ENCODE measurements at regions not wholly inside any gene's neighbourhood (a gene's known extent, or its start where the extent isn't known, plus 50 kb on each side); places are given as distances from the start of the nearest gene placed in this dataset.

DNA sequence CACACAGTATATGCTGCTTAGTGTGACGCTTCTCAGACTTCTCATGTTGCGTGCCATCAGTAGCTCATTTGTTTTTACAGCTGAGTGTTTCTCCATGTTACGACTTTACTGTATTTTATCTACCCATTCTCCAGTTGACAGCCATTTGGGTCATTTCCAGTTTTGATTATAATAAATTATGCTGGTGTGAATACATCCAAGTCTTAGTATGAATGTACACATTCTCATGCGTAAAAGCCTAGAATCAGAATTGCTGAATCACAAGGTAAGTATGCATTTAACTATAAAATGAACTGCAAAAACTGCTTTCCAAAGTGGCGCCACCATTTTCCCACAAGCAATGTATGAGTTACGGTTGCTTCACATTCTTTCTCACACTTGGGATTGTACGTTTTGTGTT lies 184.2 kb upstream of the SLC35G4 start:
- 78 to 79% methylated on average over 7 of the region's 7 CpGs for WGBS, 2 experiments (ENCODE audit: low coverage in 1 of 2, low lambda C conversion rate in 2 of 2, missing lambda C conversion rate in 2 of 2)
- H4K20me1 ChIP-seq (ENCODE audit: insufficient read depth) = no peaks in the 10 kb centered on the region

DNA sequence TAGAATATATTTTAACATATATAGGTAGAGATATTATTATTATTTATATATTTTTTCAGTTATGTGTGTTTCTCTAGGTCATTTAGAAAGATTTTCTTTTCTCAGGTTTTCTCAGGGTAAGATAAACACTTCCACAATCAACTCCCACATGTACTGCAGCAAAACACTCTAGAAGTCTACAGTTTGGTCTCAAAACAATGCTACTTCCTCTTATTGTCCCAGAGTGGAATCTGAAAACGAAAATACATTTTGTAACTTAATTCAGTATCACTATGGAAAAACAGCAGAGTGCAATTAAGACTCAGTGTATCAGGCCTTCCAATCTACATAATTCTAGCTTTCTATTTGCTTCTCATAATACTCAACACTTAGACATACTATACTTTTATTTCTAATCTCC lies 190.1 kb upstream of the SLC35G4 start:
- Histone ChIP-seq H4K20me1 (ENCODE audit: insufficient read depth) (no peaks in the 10 kb centered on the region), H3K4me2 (ENCODE audit: unreplicated experiment) (no peak overlapping the region), H3K9me3 (ENCODE audit: low read depth) (no peaks in the 10 kb centered on the region), H3K4me3 (no peak overlapping the region), H3K9ac (no peak overlapping the region), H3K9me2 (ENCODE audit: insufficient read depth) (no peaks in the 10 kb centered on the region), H2AFZ (no peak overlapping the region), H3K79me2 (ENCODE audit: insufficient read depth) (no peaks in the 10 kb centered on the region), H3K36me3 (ENCODE audit: low read depth) (no peaks in the 10 kb centered on the region), H3K27ac (no peak overlapping the region), H3F3A (ENCODE audit: insufficient read depth) (no peaks in the 10 kb centered on the region), H3K27me3 (replicated peaks; ENCODE audit: insufficient read depth) (no peaks in the 10 kb centered on the region; the same call in 1 of the 2 replicates), H3K4me1 (ENCODE audit: insufficient read depth) (no peaks in the 10 kb centered on the region)
- no peak for DNase-seq
- 27 to 32% methylated on average over 1 of the region's 1 CpG for WGBS, 2 experiments (ENCODE audit: low coverage in 1 of 2, low lambda C conversion rate in 2 of 2, missing lambda C conversion rate in 2 of 2)
- TF ChIP-seq EZH2 (IDR thresholded peaks at IDR 0.05; ENCODE audit: insufficient read depth, poor library complexity, severe bottlenecking) (no peak), EZH2phosphoT487 (IDR thresholded peaks at IDR 0.05; ENCODE audit: insufficient read depth, low read depth) (no peak)
- in situ Hi-C loops (cut with MboI) = no loop called here

More for the DNA sequence above, 184.2 kb upstream of the SLC35G4 start:
- Histone ChIP-seq H3K4me2 (ENCODE audit: unreplicated experiment) (no peak overlapping the region), H3K79me2 (ENCODE audit: insufficient read depth) (no peaks in the 10 kb centered on the region), H3K27me3 (replicated peaks; ENCODE audit: insufficient read depth) (no peaks in the 10 kb centered on the region; the same call in 1 of the 2 replicates), H3K4me1 (ENCODE audit: insufficient read depth) (no peaks in the 10 kb centered on the region), H3K36me3 (ENCODE audit: low read depth) (no peaks in the 10 kb centered on the region), H2AFZ (no peak overlapping the region), H3F3A (ENCODE audit: insufficient read depth) (no peaks in the 10 kb centered on the region), H3K27ac (no peak overlapping the region), H3K4me3 (no peak overlapping the region), H3K9me2 (ENCODE audit: insufficient read depth) (no peaks in the 10 kb centered on the region), H3K9me3 (ENCODE audit: low read depth) (no peaks in the 10 kb centered on the region), H3K9ac (no peak overlapping the region)
- in situ Hi-C loops (cut with MboI) = no loop called here
- no peak for DNase-seq
- TF ChIP-seq EZH2 (IDR thresholded peaks at IDR 0.05; ENCODE audit: insufficient read depth, poor library complexity, severe bottlenecking) (no peak), EZH2phosphoT487 (IDR thresholded peaks at IDR 0.05; ENCODE audit: insufficient read depth, low read depth) (no peak)

DNA sequence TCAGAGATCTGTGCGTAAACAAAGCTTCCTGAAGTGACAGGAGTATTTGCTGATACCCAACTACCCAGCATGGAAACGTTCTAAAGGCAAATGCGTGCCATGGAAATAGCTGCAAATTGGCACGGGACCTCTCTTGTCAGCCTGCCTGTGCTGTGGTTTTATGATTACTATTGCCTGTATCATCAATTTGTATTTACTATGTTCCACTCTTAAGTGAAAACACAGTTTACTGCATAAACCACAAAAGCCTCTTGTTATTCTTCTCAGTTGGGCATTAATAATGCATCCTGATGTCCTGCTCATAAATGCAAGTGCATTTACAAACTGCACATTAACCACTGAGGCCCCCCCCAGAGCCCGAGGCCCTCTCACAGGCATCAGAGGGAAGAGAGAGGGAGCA lies 196.6 kb upstream of the SLC35G4 start:
- WGBS, 2 experiments (ENCODE audit: low coverage in 1 of 2, low lambda C conversion rate in 2 of 2, missing lambda C conversion rate in 2 of 2) = 26 to 32% methylated on average over 5 of the region's 5 CpGs
- no peaks in the 10 kb centered on the region for H3K36me3 ChIP-seq (ENCODE audit: low read depth)
- H4K20me1 ChIP-seq (ENCODE audit: insufficient read depth) = no peaks in the 10 kb centered on the region
- H3K27me3 ChIP-seq (replicated peaks; ENCODE audit: insufficient read depth) = no peaks in the 10 kb centered on the region
- peak; percentile 23 for DNase-seq
- H2AFZ ChIP-seq = no peak overlapping the region
- TF ChIP-seq EZH2 (IDR thresholded peaks at IDR 0.05; ENCODE audit: insufficient read depth, poor library complexity, severe bottlenecking) (no peak), EZH2phosphoT487 (IDR thresholded peaks at IDR 0.05; ENCODE audit: insufficient read depth, low read depth) (no peak)
- H3K27ac ChIP-seq = no peak overlapping the region
- H3K4me3 ChIP-seq = no peak overlapping the region
- H3K9ac ChIP-seq = no peak overlapping the region
- H3F3A ChIP-seq (ENCODE audit: insufficient read depth) = peaks cover 14% of the 10 kb centered on the region
- peaks cover 17% of the 10 kb centered on the region for H3K4me1 ChIP-seq (ENCODE audit: insufficient read depth)
- no peaks in the 10 kb centered on the region for H3K79me2 ChIP-seq (ENCODE audit: insufficient read depth)
- H3K9me3 ChIP-seq (ENCODE audit: low read depth) = no peaks in the 10 kb centered on the region
- no peak overlapping the region for H3K4me2 ChIP-seq (ENCODE audit: unreplicated experiment)
- H3K9me2 ChIP-seq (ENCODE audit: insufficient read depth) = no peaks in the 10 kb centered on the region
- in situ Hi-C loops (cut with MboI) = no loop called here

GRCh38 chr18:11411048-11411447 lies 198.3 kb upstream of the SLC35G4 start:
- DNase-seq = peak; percentile 51

DNA sequence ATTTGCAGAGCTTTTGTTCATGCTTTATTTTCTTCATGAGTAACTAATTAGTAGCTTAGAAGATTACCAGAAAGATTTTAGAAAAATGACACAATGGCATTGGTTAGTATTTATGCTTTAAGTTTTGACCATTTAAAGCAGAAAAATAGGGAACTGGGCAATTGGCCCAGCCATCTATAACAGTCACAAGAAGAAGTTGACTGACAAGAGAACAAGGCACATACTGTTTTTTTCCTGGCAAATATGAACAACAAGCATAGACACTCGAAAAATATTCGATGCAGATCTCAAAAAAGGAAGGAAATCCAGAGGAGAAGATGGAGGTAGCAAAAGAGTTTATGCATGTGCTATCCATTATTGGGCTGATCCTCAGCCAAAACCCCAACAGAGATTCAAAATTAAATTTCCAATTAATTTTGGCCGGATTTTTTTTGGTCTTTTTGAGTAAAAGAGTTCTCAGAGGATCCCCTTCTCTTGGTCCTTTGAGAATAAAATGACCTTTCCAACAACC lies 200.8 kb upstream of the SLC35G4 start:
- 19 to 23% methylated on average over 3 of the region's 3 CpGs for WGBS, 2 experiments (ENCODE audit: low coverage in 1 of 2, low lambda C conversion rate in 2 of 2, missing lambda C conversion rate in 2 of 2)
- Histone ChIP-seq H3K4me1 (ENCODE audit: insufficient read depth) (peaks cover 17% of the 10 kb centered on the region), H4K20me1 (ENCODE audit: insufficient read depth) (no peaks in the 10 kb centered on the region), H3K27me3 (replicated peaks; ENCODE audit: insufficient read depth) (no peaks in the 10 kb centered on the region), H3K36me3 (ENCODE audit: low read depth) (no peaks in the 10 kb centered on the region), H3F3A (ENCODE audit: insufficient read depth) (peaks cover 14% of the 10 kb centered on the region), H3K79me2 (ENCODE audit: insufficient read depth) (no peaks in the 10 kb centered on the region), H2AFZ (no peak overlapping the region), H3K9ac (no peak overlapping the region), H3K9me2 (ENCODE audit: insufficient read depth) (no peaks in the 10 kb centered on the region), H3K27ac (no peak overlapping the region), H3K4me3 (no peak overlapping the region), H3K4me2 (ENCODE audit: unreplicated experiment) (no peak overlapping the region), H3K9me3 (ENCODE audit: low read depth) (no peaks in the 10 kb centered on the region)
- in situ Hi-C loops (cut with MboI) = no loop called here
- TF ChIP-seq EZH2 (IDR thresholded peaks at IDR 0.05; ENCODE audit: insufficient read depth, poor library complexity, severe bottlenecking) (no peak), EZH2phosphoT487 (IDR thresholded peaks at IDR 0.05; ENCODE audit: insufficient read depth, low read depth) (no peak)
- DNase-seq = no peak

More at GRCh38 chr18:11411048-11411447, 198.3 kb upstream of the SLC35G4 start:
- Histone ChIP-seq H2AFZ (no peak overlapping the region), H3K9me2 (ENCODE audit: insufficient read depth) (no peaks in the 10 kb centered on the region), H3K27me3 (replicated peaks; ENCODE audit: insufficient read depth) (no peaks in the 10 kb centered on the region), H3F3A (ENCODE audit: insufficient read depth) (peaks cover 14% of the 10 kb centered on the region), H3K4me3 (no peak overlapping the region), H3K36me3 (ENCODE audit: low read depth) (no peaks in the 10 kb centered on the region), H3K9me3 (ENCODE audit: low read depth) (no peaks in the 10 kb centered on the region), H3K9ac (no peak overlapping the region), H3K4me2 (ENCODE audit: unreplicated experiment) (no peak overlapping the region), H3K4me1 (ENCODE audit: insufficient read depth) (peaks cover 17% of the 10 kb centered on the region), H3K79me2 (ENCODE audit: insufficient read depth) (no peaks in the 10 kb centered on the region), H3K27ac (no peak overlapping the region), H4K20me1 (ENCODE audit: insufficient read depth) (no peaks in the 10 kb centered on the region)
- TF ChIP-seq EZH2 (IDR thresholded peaks at IDR 0.05; ENCODE audit: insufficient read depth, poor library complexity, severe bottlenecking) (no peak), EZH2phosphoT487 (IDR thresholded peaks at IDR 0.05; ENCODE audit: insufficient read depth, low read depth) (no peak)
- in situ Hi-C loops (cut with MboI) = no loop called here

All from GM23248 (cell line).